ENCODE measurements at regions not wholly inside any gene's neighbourhood (a gene's known extent, or its start where the extent isn't known, plus 50 kb on each side); places are given as distances from the start of the nearest gene placed in this dataset.
"Not testable (repeated sequence)": the region's sequence is repeated elsewhere in the genome, so short reads cannot be mapped to it uniquely, and the experiment has no call there.

DNA sequence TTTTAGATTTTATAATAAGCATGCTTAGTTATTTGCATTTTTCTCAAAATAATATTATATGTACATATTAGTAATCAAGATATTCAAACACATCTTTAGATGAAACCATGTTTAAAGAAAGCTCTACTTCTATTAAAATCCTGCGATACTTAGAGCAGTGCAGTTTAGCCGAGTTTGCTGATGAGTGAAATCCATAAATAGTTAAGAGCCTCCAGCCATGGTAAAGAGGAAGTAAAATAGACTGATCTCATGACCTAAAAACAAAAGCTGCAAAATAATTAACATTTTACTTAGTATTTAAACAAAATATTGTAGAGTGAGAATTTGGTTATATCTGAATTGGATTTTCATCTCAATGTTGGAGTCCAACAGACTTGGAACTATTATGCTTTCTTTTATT lies 147.4 kb upstream of the NRIP1 start:
- Histone ChIP-seq H3K4me3 (ENCODE audit: low read depth in 2 of 2, low read length in 2 of 2) (no peak overlapping the region), H3K27ac (ENCODE audit: low read length) (no peak overlapping the region), H3K27me3 (ENCODE audit: control insufficient read depth, insufficient read depth, low read length) (no peaks in the 10 kb centered on the region), H3K9me3 (ENCODE audit: control insufficient read depth, insufficient read depth, low read depth, low read length) (no peaks in the 10 kb centered on the region), H3K36me3 (ENCODE audit: control insufficient read depth, insufficient read depth, low read length) (no peaks in the 10 kb centered on the region), H3K4me1 (ENCODE audit: control insufficient read depth, insufficient read depth, low read length) (no peaks in the 10 kb centered on the region)
- TF ChIP-seq, protein P1, sequence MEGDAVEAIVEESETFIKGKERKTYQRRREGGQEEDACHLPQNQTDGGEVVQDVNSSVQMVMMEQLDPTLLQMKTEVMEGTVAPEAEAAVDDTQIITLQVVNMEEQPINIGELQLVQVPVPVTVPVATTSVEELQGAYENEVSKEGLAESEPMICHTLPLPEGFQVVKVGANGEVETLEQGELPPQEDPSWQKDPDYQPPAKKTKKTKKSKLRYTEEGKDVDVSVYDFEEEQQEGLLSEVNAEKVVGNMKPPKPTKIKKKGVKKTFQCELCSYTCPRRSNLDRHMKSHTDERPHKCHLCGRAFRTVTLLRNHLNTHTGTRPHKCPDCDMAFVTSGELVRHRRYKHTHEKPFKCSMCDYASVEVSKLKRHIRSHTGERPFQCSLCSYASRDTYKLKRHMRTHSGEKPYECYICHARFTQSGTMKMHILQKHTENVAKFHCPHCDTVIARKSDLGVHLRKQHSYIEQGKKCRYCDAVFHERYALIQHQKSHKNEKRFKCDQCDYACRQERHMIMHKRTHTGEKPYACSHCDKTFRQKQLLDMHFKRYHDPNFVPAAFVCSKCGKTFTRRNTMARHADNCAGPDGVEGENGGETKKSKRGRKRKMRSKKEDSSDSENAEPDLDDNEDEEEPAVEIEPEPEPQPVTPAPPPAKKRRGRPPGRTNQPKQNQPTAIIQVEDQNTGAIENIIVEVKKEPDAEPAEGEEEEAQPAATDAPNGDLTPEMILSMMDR (IDR thresholded peaks at IDR 0.05): no peak
- TF ChIP-seq SIN3A (IDR thresholded peaks at IDR 0.05; ENCODE audit: borderline replicate concordance, insufficient read depth, low read depth, low read length): no peak
- no peak for TF ChIP-seq TCF7L2 (IDR thresholded peaks at IDR 0.05; ENCODE audit: low read depth, low read length)
- no peak for TF ChIP-seq POLR2AphosphoS5 (IDR thresholded peaks at IDR 0.05; ENCODE audit: low read depth, low read length)
- TF ChIP-seq, protein P2, sequence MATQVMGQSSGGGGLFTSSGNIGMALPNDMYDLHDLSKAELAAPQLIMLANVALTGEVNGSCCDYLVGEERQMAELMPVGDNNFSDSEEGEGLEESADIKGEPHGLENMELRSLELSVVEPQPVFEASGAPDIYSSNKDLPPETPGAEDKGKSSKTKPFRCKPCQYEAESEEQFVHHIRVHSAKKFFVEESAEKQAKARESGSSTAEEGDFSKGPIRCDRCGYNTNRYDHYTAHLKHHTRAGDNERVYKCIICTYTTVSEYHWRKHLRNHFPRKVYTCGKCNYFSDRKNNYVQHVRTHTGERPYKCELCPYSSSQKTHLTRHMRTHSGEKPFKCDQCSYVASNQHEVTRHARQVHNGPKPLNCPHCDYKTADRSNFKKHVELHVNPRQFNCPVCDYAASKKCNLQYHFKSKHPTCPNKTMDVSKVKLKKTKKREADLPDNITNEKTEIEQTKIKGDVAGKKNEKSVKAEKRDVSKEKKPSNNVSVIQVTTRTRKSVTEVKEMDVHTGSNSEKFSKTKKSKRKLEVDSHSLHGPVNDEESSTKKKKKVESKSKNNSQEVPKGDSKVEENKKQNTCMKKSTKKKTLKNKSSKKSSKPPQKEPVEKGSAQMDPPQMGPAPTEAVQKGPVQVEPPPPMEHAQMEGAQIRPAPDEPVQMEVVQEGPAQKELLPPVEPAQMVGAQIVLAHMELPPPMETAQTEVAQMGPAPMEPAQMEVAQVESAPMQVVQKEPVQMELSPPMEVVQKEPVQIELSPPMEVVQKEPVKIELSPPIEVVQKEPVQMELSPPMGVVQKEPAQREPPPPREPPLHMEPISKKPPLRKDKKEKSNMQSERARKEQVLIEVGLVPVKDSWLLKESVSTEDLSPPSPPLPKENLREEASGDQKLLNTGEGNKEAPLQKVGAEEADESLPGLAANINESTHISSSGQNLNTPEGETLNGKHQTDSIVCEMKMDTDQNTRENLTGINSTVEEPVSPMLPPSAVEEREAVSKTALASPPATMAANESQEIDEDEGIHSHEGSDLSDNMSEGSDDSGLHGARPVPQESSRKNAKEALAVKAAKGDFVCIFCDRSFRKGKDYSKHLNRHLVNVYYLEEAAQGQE (IDR thresholded peaks at IDR 0.05; ENCODE audit: insufficient read depth in 1 of 2, low read depth in 2 of 2, low read length in 1 of 2): no peak
- ATAC-seq: no peak
- CTCF ChIA-PET: no interaction called here
- POLR2A ChIA-PET: no interaction called here
- no peak for DNase-seq (ENCODE audit: low read depth, low spot score)
- intact Hi-C loops (cut with micrococcal nuclease; ENCODE audit: unreplicated experiment) (no loop called here), in situ Hi-C loops (cut with HindIII; ENCODE audit: low pct_unique_long_range_greater_than_20kb, low sequenced_read_pairs) (no loop called here)
- BruUV-seq (replicated peaks): no TSS peak

DNA sequence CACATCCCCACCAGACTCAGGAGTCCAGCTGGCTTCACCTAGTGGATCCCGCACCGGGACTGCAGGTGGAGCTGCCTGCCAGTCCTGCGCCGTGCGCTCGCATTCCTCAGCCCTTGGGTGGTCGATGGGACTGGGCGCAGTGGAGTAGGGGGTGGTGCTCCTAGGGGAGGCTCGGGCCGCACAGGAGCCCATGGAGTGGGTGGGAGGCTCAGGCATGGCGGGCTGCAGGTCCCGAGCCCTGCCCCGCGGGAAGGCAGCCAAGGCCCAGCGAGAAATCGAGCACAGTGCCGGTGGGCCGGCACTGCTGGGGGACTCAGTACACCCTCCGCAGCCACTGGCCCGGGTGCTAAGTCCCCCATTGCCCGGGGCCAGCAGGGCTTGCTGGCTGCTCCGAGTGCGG lies 153.7 kb upstream of the NRIP1 start:
- ATAC-seq; DNase-seq (ENCODE audit: low read depth, low spot score); H3K4me1 ChIP-seq (ENCODE audit: control insufficient read depth, insufficient read depth, low read length); H3K27me3 ChIP-seq (ENCODE audit: control insufficient read depth, insufficient read depth, low read length); in situ Hi-C loops (cut with HindIII; ENCODE audit: low pct_unique_long_range_greater_than_20kb, low sequenced_read_pairs); CTCF ChIA-PET; H3K27ac ChIP-seq (ENCODE audit: low read length); H3K4me3 ChIP-seq (ENCODE audit: low read depth in 2 of 2, low read length in 2 of 2); POLR2A ChIA-PET; BruUV-seq (replicated peaks); intact Hi-C loops (cut with micrococcal nuclease; ENCODE audit: unreplicated experiment); H3K9me3 ChIP-seq (ENCODE audit: control insufficient read depth, insufficient read depth, low read depth, low read length); H3K36me3 ChIP-seq (ENCODE audit: control insufficient read depth, insufficient read depth, low read length): not testable (repeated sequence)

DNA sequence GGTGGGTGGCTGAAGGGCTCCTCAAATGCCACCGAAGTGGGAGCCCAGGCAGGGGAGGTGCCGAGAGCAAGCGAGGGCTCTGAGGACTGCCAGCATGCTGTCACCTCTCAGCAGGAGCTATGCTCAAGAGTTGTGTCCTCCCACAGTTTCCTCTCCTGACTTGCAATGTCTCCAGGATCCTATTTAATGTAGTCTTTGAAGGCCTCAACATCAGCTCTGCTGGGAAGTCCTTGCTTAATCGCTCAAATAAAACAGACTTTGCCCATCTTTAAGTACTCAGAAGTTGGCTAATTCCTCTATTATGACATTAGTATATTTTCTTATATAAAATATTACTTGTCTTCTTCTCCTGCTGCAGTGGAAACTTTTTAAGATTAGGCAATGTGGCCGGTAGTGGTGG lies 154.2 kb upstream of the NRIP1 start:
- H3K9me3 ChIP-seq (ENCODE audit: control insufficient read depth, insufficient read depth, low read depth, low read length): no peaks in the 10 kb centered on the region
- ATAC-seq (no peak), DNase-seq (ENCODE audit: low read depth, low spot score) (no peak)
- no peaks in the 10 kb centered on the region for H3K27me3 ChIP-seq (ENCODE audit: control insufficient read depth, insufficient read depth, low read length)
- H3K36me3 ChIP-seq (ENCODE audit: control insufficient read depth, insufficient read depth, low read length): no peaks in the 10 kb centered on the region
- intact Hi-C loops (cut with micrococcal nuclease; ENCODE audit: unreplicated experiment): no loop called here
- no peak for TF ChIP-seq POLR2AphosphoS5 (IDR thresholded peaks at IDR 0.05; ENCODE audit: low read depth, low read length)
- TF ChIP-seq, protein P2 (IDR thresholded peaks at IDR 0.05; ENCODE audit: insufficient read depth in 1 of 2, low read depth in 2 of 2, low read length in 1 of 2): no peak
- TF ChIP-seq, protein P1 (IDR thresholded peaks at IDR 0.05): no peak
- TF ChIP-seq TCF7L2 (IDR thresholded peaks at IDR 0.05; ENCODE audit: low read depth, low read length): no peak
- TF ChIP-seq SIN3A (IDR thresholded peaks at IDR 0.05; ENCODE audit: borderline replicate concordance, insufficient read depth, low read depth, low read length): no peak
- ChIA-PET POLR2A (no interaction called here), CTCF (no interaction called here)
- H3K27ac ChIP-seq (ENCODE audit: low read length): no peak overlapping the region
- BruUV-seq (replicated peaks): no TSS peak
- in situ Hi-C loops (cut with HindIII; ENCODE audit: low pct_unique_long_range_greater_than_20kb, low sequenced_read_pairs): no loop called here
- no peak overlapping the region for H3K4me3 ChIP-seq (ENCODE audit: low read depth in 2 of 2, low read length in 2 of 2)
- H3K4me1 ChIP-seq (ENCODE audit: control insufficient read depth, insufficient read depth, low read length): no peaks in the 10 kb centered on the region

Data from Panc1 (cell line).